HS-27A (cell line): ENCODE measurements at regions not wholly inside any gene's neighbourhood (a gene's known extent, or its start where the extent isn't known, plus 50 kb on each side); places are given as distances from the start of the nearest gene placed in this dataset.

ENCODE experiments used
- DNase-seq: peaks from one replicate; pipeline ENCODE4 v3.0.0-alpha.2; 2012; ENCODE audit warnings: low read depth, missing footprints

GRCh38 chrY:12576278-12576677, 124.8 kb upstream of the USP9Y start:
- no peak for DNase-seq

- no peak for DNase-seq
Measured at GRCh38 chrY:12593532-12594216, 107.4 kb upstream of the USP9Y start.

GRCh38 chrY:12598783-12599182, 102.2 kb upstream of the USP9Y start:
- no peak for DNase-seq

GRCh38 chrY:12605426-12605825, 95.6 kb upstream of the USP9Y start:
- DNase-seq: no peak

- no peak for DNase-seq
Measured at GRCh38 chrY:12610861-12611260, 90.2 kb upstream of the USP9Y start.

- no peak for DNase-seq
Measured at GRCh38 chrY:12615733-12616446, 85.1 kb upstream of the USP9Y start.

GRCh38 chrY:12621454-12622081, 79.5 kb upstream of the USP9Y start:
- DNase-seq: no peak

- no peak for DNase-seq
Measured at GRCh38 chrY:12623204-12623603, 77.8 kb upstream of the USP9Y start.

GRCh38 chrY:12642986-12643385, 58.0 kb upstream of the USP9Y start:
- no peak for DNase-seq

- no peak for DNase-seq
Measured at GRCh38 chrY:12643693-12644348, 57.2 kb upstream of the USP9Y start.

- DNase-seq: no peak
Measured at GRCh38 chrY:12651095-12651494, 49.9 kb upstream of the USP9Y start.
